ENCODE measurements at regions not wholly inside any gene's neighbourhood (a gene's known extent, or its start where the extent isn't known, plus 50 kb on each side); places are given as distances from the start of the nearest gene placed in this dataset.

- DNase-seq, result no peak
Measured at GRCh38 chr14:105818712-105819005, 292.3 kb downstream of the TMEM121 start.

GRCh38 chr14:105830171-105830570, 303.8 kb downstream of the TMEM121 start:
- no peak for DNase-seq

- no peak for DNase-seq
Measured at GRCh38 chr14:105836160-105836559, 309.8 kb downstream of the TMEM121 start.

GRCh38 chr14:105836730-105837129, 310.3 kb downstream of the TMEM121 start:
- DNase-seq, result no peak

- DNase-seq, result no peak
Measured at GRCh38 chr14:105837349-105838063, 311.1 kb downstream of the TMEM121 start.

DNA sequence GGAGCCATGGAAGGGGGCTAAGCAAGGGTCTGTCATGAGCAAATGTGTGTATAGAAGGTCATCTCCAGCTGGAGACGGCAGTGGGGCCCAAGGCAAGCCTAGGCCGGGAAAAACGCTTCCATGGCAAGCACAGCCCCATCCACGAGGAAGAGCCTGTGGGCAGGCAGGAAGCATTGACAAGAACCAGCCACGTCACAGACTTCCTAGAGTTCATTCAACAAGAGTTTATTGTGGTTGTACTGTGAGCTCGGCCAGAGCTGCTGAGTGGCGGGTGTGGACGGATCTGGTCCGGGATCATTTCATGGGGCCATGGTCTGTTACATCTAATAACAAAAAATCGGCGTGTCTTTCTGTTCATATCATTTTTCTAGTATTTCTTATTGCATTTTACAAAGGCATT, 311.7 kb downstream of the TMEM121 start:
- DNase-seq, result no peak

- no peak for DNase-seq
Measured at GRCh38 chr14:105838591-105839424, 312.4 kb downstream of the TMEM121 start.

DNA sequence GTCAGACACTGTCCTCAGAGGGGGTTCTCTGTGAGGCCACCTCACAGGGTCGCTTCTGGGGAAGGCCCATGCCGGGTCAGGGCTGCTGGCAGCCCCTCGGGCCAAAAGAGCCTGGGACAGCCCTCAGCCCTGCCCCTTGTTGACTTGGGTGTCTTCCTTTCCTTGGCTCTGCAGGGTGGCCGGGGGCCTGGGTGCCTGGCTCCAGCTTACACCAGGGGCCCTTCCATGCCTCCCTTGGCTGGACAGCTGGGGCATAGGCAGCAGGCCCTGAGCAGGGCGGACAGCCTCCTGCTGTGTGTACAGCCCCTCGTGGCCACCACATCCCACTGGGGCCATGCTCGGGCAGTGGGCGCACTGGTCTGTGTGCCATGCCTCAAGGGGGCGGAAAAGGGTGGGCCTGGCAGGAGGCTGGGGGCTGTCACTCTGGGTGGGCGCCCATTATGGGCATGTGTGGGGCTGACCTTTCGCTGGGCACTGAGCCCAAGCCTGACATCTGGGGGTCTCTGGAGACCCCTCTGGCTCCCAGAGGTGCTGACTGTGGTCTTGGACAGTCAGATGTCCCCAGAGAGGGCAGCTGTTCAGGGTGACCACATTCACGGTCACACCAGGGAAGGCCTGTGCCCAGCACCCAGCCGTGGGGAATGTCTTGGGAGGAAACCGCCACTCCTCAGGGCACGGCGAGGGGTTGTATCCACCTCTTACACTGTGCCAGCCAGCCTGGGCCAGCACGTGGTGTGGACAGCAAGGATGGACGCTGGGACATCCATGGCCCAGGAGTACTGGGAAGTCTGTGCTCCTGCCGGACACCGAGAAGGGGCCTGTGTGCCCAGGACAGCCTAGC, 313.3 kb downstream of the TMEM121 start:
- DNase-seq, result no peak

- no peak for DNase-seq
Measured at GRCh38 chr14:105840266-105841021, 314.1 kb downstream of the TMEM121 start.

GRCh38 chr14:105841022-105842009, 314.9 kb downstream of the TMEM121 start:
- DNase-seq, result no peak

DNA sequence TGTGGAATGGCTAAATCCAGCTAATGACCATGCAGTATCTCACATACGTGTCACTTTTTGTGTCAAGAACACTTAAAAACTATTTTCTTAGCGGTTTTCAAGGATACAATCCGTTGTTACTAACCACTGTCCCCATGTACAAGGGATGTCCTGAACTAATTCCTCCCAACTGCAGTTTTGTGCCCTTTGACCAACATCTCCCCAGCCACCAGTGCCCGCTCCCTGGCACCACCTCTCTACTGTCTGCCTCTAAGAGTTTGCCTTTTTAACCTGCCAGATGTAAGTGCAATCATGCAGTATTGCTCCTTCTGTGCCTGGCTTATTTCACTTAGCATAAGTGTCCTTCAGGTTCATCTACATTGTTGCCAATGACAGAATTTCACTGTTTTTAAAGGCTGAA, 315.7 kb downstream of the TMEM121 start:
- no peak for DNase-seq

- DNase-seq, result no peak
Measured at GRCh38 chr14:105843444-105844046, 317.2 kb downstream of the TMEM121 start.

DNA sequence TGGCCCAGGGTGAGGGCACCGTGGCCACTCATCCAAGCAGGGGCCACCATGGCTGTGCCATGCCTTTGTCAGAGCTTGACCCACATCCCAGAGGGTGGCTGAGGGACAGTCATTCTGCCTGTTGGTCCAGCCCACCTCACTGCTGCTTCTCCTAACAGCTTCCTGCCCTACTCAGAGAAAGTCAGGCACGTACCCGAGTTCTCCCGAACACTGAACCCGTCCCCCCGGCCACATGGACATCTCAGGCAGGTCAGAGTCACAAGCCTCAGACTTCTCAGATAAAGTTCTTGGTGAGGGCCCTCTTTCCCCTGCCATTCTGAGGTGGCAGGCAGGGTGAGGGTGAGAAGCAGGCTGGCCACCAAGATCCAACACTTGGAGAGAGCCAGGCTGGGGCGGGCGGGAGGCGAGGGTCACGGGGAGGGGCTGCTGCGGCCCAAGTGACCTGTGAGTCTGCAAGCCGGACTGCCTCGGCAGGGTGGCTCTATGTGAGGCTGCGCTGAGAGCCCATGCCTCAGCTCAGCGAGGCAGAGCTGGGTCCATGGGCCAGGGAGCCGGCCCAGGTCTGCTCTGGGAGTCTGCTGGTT, 317.8 kb downstream of the TMEM121 start:
- no peak for DNase-seq

DNA sequence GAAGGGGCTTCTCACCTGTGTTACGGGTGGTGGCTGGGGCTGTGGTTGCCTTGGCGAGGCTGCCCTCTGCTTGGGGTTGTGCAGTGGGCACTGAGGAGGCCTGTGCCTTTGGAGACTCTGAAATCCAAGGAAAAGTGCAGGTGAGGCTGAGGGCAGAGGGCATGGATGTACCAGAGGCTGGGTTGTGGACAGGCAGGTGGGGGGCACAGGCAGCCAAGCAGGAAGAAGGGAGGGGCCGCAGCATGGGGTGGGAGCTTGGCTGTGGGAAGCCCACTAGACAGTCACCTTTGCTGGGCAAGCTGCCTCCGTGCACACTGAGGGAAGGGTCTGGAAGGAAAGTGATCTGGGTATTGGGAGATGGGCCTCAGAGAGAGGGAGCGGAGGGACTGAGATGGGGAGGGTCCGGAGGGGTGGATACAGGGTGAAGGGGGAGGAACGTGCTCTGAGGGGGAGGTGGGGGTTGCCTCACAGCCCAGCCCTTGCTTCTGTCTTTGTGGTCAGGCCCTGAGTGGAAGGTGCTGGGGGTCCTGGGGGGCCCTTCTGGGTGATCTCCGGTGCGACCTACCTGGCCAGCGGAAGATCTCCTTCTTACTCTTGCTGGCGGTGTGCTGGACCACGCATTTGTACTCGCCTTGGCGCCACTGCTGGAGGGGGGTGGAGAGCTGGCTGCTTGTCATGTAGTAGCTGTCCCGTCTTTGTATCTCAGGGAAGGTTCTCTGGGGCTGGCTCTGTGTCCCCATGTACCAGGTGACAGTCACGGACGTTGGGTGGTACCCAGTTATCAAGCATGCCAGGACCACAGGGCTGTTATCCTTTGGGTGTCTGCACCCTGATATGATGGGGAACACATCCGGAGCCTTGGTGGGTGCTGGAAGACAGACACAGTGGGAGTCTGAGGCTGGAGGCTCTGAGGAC, 318.7 kb downstream of the TMEM121 start:
- DNase-seq, result no peak

- DNase-seq, result no peak
Measured at GRCh38 chr14:105845725-105846309, 319.4 kb downstream of the TMEM121 start.

GRCh38 chr14:105846312-105846711, 319.9 kb downstream of the TMEM121 start:
- no peak for DNase-seq

GRCh38 chr14:105847400-105847799, 321.0 kb downstream of the TMEM121 start:
- no peak for DNase-seq

DNA sequence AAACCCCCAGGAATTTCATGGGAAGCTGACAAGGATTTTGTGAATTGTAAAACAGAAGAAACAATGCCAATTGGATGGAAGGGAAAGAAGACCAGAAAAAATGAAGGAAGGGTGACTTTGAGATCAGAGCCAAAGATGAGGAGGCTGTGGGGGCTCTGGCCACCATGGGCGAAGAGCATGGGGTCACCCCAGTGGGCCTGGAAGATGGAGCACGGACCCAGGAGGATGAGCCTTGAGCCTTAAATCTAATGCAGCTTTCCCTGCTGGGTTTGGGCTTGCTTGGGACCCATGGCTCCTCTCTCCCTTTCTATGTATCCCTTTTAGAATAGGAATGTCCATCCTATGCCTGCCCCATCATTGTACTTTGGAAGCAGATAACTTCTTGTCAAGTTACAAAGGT, 322.2 kb downstream of the TMEM121 start:
- DNase-seq, result no peak

DNA sequence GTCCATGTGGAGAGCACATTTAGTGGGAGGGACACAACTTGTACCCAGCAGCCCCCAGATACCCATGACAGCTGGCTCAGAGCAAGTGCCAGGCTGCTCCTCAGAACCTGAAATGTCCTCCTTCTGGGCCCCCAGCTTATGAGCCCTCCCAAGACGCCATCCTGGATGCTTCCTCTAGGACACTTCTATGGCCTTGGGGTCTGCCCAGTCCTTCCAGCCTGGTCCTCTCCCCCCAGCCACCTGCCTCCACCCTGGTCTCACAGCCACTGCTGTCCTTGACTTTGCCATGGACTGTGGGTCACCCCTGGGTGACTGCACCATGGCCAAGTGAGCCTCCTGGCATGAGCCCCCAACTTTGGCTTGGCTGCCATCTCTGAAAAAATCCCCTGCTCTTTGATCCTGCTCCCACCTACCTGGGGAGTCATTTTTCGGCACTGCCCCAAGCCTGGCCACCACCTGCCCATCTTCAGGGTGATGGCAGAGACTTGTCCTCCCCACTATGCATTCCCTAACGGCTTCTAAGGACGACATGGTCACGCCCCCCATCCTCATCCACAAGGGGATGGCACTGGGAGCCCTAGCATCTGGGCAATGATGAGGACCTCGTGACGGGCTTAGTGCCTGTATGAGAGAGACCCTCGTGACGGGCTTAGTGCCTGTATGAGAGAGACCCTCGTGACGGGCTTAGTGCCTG, 323.7 kb downstream of the TMEM121 start:
- no peak for DNase-seq
